Neural progenitor cell (in vitro differentiated cells): ENCODE measurements at regions not wholly inside any gene's neighbourhood (a gene's known extent, or its start where the extent isn't known, plus 50 kb on each side); places are given as distances from the start of the nearest gene placed in this dataset.

Experiments
- DNase-seq: peaks from one replicate; pipeline ENCODE4 v3.0.0-alpha.2; 2016; ENCODE audit warnings: low spot score
- H2AFZ ChIP-seq: fragments of 200-600 bp; sonication (generic); replicated peaks from 2 replicates; pipeline ENCODE4 v1.6.1; 2016; ENCODE audit warnings: antibody characterized with exemption
- H3F3A ChIP-seq: fragments of 200-600 bp; sonication (generic); 2 replicates; pipeline ENCODE4 v1.6.1; 2016; ENCODE audit warnings: antibody characterized with exemption, low read depth
- H3K27ac ChIP-seq: fragments of 200-600 bp; sonication (generic); 2 replicates; pipeline ENCODE4 v1.5.1; 2016; ENCODE audit warnings: mild to moderate bottlenecking
- H3K27me3 ChIP-seq: fragments of 200-600 bp; sonication (generic); 2 replicates; pipeline ENCODE4 v1.6.1; 2016; ENCODE audit warnings: mild to moderate bottlenecking, moderate library complexity
- H3K36me3 ChIP-seq: fragments of 200-600 bp; sonication (generic); 2 replicates; pipeline ENCODE4 v1.5.1; 2016
- H3K4me1 ChIP-seq: fragments of 200-600 bp; sonication (generic); 2 replicates; pipeline ENCODE4 v1.6.1; 2016; ENCODE audit warnings: mixed run types
- H3K4me2 ChIP-seq: fragments of 200-600 bp; sonication (generic); 2 replicates; pipeline ENCODE4 v1.6.1; 2016
- H3K4me3 ChIP-seq: fragments of 200-600 bp; sonication (generic); 2 replicates; pipeline ENCODE4 v1.5.1; 2016
- H3K79me2 ChIP-seq: fragments of 200-600 bp; sonication (generic); 2 replicates; pipeline ENCODE4 v1.6.1; 2016; ENCODE audit warnings: low read depth
- H3K9ac ChIP-seq: fragments of 200-600 bp; sonication (generic); 2 replicates; pipeline ENCODE4 v1.6.1; 2016
- H3K9me3 ChIP-seq: fragments of 200-600 bp; sonication (generic); 2 replicates; pipeline ENCODE4 v1.5.1; 2016; ENCODE audit warnings: low read depth
- H4K20me1 ChIP-seq: fragments of 200-600 bp; sonication (generic); 2 replicates; pipeline ENCODE4 v1.6.1; 2016; ENCODE audit warnings: low read depth
- H3K27ac Mint-ChIP-seq: 3 replicates; pipeline ENCODE4 v1.8.0; 2021; ENCODE audit warnings: mixed read lengths
- H3K27me3 Mint-ChIP-seq: 2 replicates; pipeline ENCODE4 v1.8.0; 2022; ENCODE audit warnings: low read depth, mild to moderate bottlenecking, inconsistent platforms, moderate library complexity, mixed read lengths; ENCODE audit not compliant: insufficient read depth
- H3K36me3 Mint-ChIP-seq: 3 replicates; pipeline ENCODE4 v1.8.0; 2021; ENCODE audit warnings: mixed read lengths
- H3K4me1 Mint-ChIP-seq: 3 replicates; pipeline ENCODE4 v1.8.0; 2021; ENCODE audit warnings: mixed read lengths
- H3K4me3 Mint-ChIP-seq: 3 replicates; pipeline ENCODE4 v1.8.0; 2021; ENCODE audit warnings: mild to moderate bottlenecking, moderate library complexity, mixed read lengths
- H3K9me3 Mint-ChIP-seq: 3 replicates; pipeline ENCODE4 v1.8.0; 2020; ENCODE audit warnings: mixed read lengths
- CTCF ChIP-seq: fragments of 200-600 bp; sonication (generic); IDR thresholded peaks from 2 replicates; pipeline ENCODE4 v1.5.1; 2017; ENCODE audit warnings: antibody characterized with exemption, mild to moderate bottlenecking
- EZH2 ChIP-seq: fragments of 200-600 bp; sonication (generic); IDR thresholded peaks from 2 replicates; pipeline ENCODE4 v1.6.1; 2017; ENCODE audit warnings: antibody characterized with exemption, mild to moderate bottlenecking, moderate library complexity
- EZH2phosphoT487 ChIP-seq: fragments of 200-600 bp; sonication (generic); IDR thresholded peaks from 2 replicates; pipeline ENCODE4 v1.6.1; 2017; ENCODE audit warnings: antibody characterized with exemption

DNA sequence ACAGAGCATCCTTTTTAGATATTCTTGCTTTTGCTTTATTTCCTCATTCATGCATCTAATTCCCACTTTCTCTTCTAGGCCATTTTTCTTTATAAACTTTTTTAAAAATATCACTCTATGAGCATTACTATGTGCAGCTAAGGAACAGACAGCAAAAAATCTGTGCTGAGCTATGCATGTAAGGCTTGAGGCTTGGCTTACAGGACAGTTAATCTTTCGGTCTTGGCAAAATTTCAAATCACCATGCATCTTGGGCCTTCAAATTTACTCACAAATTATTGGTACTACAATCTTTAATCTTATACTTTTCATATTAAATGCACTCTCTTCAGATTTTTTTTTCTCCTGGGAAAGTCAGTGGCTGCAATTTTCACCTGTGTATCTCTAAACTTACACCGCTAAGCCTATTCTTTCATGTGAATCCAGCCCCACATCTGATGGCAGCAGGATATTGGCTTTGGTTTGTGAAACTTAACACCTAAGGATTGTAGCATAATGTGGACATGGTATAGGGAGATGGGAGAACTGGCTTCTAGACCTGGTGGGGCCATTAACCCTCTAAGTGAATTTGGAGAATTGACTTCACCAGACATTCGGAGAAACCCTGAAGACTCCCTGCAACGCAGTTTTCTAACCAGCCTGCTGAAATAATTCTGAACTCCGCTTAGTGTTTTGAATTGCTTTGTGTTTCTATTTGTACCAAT, 278.3 kb downstream of the SPRY1 start:
- H3F3A ChIP-seq: no peaks in the 10 kb centered on the region
- Mint-ChIP-seq H3K9me3 (peaks cover 9% of the 10 kb centered on the region), H3K27ac (no peak overlapping the region), H3K36me3 (no peaks in the 10 kb centered on the region), H3K27me3 (no peaks in the 10 kb centered on the region), H3K4me3 (no peak overlapping the region), H3K4me1 (peaks cover 5% of the 10 kb centered on the region)
- H3K4me1 ChIP-seq: peaks cover 15% of the 10 kb centered on the region
- no peaks in the 10 kb centered on the region for H3K9me3 ChIP-seq
- TF ChIP-seq EZH2phosphoT487: no peak
- no peak for TF ChIP-seq EZH2
- TF ChIP-seq CTCF: no peak
- no peak overlapping the region for H3K4me3 ChIP-seq
- H3K9ac ChIP-seq: no peak overlapping the region
- no peaks in the 10 kb centered on the region for H4K20me1 ChIP-seq
- no peak overlapping the region for H3K4me2 ChIP-seq
- no peaks in the 10 kb centered on the region for H3K27me3 ChIP-seq
- no peak overlapping the region for H2AFZ ChIP-seq
- no peaks in the 10 kb centered on the region for H3K36me3 ChIP-seq
- DNase-seq: no peak
- no peaks in the 10 kb centered on the region for H3K79me2 ChIP-seq
- H3K27ac ChIP-seq: no peak overlapping the region

GRCh38 chr4:123675567-123675966, 279.0 kb downstream of the SPRY1 start:
- H3K4me3 Mint-ChIP-seq: no peak overlapping the region
- Histone ChIP-seq H2AFZ (no peak overlapping the region), H3K9ac (no peak overlapping the region), H3K79me2 (no peaks in the 10 kb centered on the region), H3K4me2 (no peak overlapping the region), H3F3A (no peaks in the 10 kb centered on the region), H3K9me3 (no peaks in the 10 kb centered on the region), H3K27ac (no peak overlapping the region), H3K4me3 (no peak overlapping the region), H3K27me3 (no peaks in the 10 kb centered on the region), H3K4me1 (peaks cover 15% of the 10 kb centered on the region), H4K20me1 (no peaks in the 10 kb centered on the region), H3K36me3 (no peaks in the 10 kb centered on the region)
- TF ChIP-seq CTCF (no peak), EZH2phosphoT487 (no peak), EZH2 (no peak)
- no peaks in the 10 kb centered on the region for H3K36me3 Mint-ChIP-seq
- no peaks in the 10 kb centered on the region for H3K27me3 Mint-ChIP-seq
- H3K9me3 Mint-ChIP-seq: peaks cover 6% of the 10 kb centered on the region
- no peak overlapping the region for H3K27ac Mint-ChIP-seq
- DNase-seq: no peak
- peaks cover 5% of the 10 kb centered on the region for H3K4me1 Mint-ChIP-seq

GRCh38 chr4:123676071-123676889, 279.7 kb downstream of the SPRY1 start:
- Histone ChIP-seq H3F3A (no peaks in the 10 kb centered on the region), H3K36me3 (no peaks in the 10 kb centered on the region), H4K20me1 (no peaks in the 10 kb centered on the region), H3K27ac (no peak overlapping the region), H3K4me2 (no peak overlapping the region), H3K9me3 (no peaks in the 10 kb centered on the region), H3K9ac (no peak overlapping the region), H3K4me3 (no peak overlapping the region), H3K79me2 (no peaks in the 10 kb centered on the region), H2AFZ (no peak overlapping the region), H3K27me3 (no peaks in the 10 kb centered on the region), H3K4me1 (peaks cover 15% of the 10 kb centered on the region)
- no peak overlapping the region for H3K27ac Mint-ChIP-seq
- TF ChIP-seq EZH2phosphoT487: no peak
- no peak for TF ChIP-seq EZH2
- no peak for TF ChIP-seq CTCF
- no peaks in the 10 kb centered on the region for H3K27me3 Mint-ChIP-seq
- peaks cover 5% of the 10 kb centered on the region for H3K4me1 Mint-ChIP-seq
- no peak overlapping the region for H3K4me3 Mint-ChIP-seq
- no peak for DNase-seq
- H3K9me3 Mint-ChIP-seq: peaks cover 3% of the 10 kb centered on the region
- H3K36me3 Mint-ChIP-seq: no peaks in the 10 kb centered on the region
